ENCODE measurements at regions not wholly inside any gene's neighbourhood (a gene's known extent, or its start where the extent isn't known, plus 50 kb on each side); places are given as distances from the start of the nearest gene placed in this dataset.
"Not testable (repeated sequence)": the region's sequence is repeated elsewhere in the genome, so short reads cannot be mapped to it uniquely, and the experiment has no call there.

DNA sequence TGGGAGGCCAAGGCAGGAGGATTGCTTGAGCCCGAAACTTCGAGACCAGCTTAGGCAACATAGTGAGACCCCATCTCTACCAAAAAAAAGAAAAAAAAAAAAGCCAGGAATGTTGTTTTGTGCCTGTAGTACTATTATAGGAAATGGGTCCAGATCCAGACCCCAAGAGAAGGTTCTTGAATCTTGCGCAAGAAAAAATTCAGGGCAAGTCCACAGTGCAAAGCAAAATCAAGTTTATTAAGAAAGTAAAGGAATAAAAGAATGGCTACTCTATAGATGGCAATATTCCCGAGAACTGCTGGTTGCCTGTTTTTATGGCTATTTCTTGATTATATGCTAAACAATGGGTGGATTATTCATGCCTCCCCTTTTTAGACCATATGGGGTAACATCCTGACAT lies 51.2 kb upstream of the RDX start:
- DNase-seq: no peak

DNA sequence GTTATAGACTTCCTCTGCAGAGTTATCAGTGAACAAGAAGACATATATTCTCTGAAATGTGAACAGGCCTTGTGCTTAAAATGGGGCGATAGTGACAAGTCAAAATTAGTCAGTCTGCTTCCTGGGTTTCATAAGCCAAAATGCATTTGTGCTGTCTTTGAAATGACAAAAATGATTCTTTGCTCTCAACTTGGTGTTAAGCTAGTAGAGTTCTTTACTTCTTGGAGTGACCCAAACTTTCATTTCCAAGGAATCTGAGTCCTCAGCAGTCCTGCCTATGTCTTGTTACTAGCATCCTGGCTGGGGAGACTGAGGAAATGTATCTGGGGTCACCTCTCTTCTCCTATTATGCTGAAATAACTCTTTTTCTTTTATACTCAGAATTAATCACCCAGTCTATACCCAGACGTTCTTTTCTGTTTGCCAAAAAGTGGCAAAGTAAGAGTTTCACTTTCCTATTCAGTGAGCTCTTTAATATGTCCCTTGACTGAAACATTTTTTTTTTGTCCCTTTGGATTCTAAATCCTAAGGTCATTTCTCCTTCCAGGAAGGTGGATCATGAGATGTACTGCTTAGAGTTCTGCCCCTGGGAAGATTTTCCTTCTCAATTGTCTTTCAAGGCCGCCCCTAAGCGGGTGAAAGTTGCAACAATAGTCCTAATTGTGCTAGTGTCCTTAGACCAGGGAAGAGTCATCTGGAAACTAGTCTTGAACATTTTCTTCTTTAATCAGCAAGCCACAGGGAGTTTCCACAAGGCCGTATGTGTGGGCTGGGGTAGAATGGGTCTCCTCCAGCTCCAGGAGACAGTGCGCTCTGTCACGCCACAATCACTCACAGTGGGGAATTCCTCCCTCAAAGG lies 53.0 kb upstream of the RDX start:
- DNase-seq: peak in 2 of 14 donors; percentile 5 to 8

GRCh38 chr11:110349997-110350383 lies 53.6 kb upstream of the RDX start:
- DNase-seq: not testable (repeated sequence)

- peak in 3 of 14 donors; percentile 10 to 12 (median 11) for DNase-seq
Observed at GRCh38 chr11:110355011-110355744, 58.8 kb upstream of the RDX start.

- peak in 1 of 14 donors; percentile 36 for DNase-seq
Observed at GRCh38 chr11:110356762-110357671, 60.6 kb upstream of the RDX start.

DNA sequence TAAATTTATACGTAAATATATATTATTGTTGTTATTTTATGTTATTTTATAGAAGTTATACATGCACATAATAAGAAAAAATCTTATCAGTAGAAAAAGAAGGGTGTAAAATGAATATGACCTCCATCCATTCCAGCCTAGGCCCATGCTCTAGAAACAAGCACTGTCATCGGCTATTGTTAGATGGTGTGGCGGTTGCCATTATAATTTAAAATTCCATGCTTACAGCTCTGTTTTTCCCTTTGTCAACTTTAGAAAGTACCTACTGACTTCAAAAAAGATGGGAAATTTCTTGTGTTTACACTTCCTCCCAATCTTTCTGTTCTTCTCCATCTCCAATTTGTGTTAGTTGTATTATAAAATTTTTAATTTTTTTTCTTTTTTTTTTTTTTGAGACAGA lies 61.9 kb upstream of the RDX start:
- no peak for DNase-seq

GRCh38 chr11:110360781-110361408 lies 64.5 kb upstream of the RDX start:
- not testable (repeated sequence) for DNase-seq

GRCh38 chr11:110362971-110363509 lies 66.6 kb upstream of the RDX start:
- peak in 2 of 14 donors; percentile 13 to 45 for DNase-seq

- DNase-seq: peak in 3 of 14 donors; percentile 11 to 39 (median 15)
Observed at GRCh38 chr11:110366291-110366690, 63.5 kb upstream of the FDX1 start.

DNA sequence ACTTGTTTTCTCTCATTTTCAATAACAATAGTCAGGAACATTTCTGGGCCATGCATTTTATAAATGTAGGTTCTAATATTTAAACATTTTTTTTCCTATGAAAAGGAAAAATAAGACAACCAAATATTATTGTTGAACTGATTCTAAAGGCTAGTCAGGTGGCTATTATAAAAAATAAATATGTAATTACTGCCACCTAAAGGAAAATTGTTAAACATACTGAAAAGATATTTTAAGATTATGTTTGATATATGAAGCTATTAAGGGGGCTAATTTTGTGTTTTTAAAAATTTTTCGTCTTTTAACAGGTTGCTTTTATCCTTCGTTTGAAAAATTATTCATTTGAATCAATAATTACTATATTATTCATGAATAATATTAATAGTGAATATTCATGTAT lies 62.2 kb upstream of the FDX1 start:
- no peak for DNase-seq

- DNase-seq: no peak
Observed at GRCh38 chr11:110371084-110371483, 58.7 kb upstream of the FDX1 start.

DNA sequence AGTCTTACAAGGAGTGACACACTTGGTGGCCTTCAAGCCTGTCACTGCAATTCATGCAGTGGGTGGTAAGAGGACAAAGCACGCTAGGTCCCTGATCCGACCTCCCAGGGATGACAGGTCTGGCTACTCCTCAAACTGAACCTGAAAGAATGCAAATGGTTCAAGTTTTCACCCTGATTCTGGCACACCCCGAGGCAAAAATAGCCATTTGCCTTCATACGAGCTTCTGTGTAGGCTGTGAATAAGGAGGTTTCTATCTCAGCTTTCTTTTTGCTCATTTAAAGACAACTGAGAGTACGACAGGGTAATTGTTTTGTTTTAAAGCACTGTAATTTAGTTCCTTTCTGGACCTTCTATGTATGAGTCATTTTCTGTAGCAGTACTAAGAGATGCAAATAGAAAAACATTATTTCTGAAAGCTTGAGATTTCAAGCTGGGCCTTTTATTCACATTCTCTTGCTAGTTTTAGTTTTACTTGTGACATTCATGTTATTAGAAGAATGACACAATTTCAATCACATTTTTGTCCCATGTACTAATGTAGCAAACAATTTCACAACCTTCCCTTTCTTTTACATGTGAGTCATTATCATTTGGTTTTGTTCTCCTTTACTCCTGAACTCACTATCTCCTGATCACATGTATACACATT lies 56.6 kb upstream of the FDX1 start:
- no peak for DNase-seq

GRCh38 chr11:110374921-110375320 lies 54.8 kb upstream of the FDX1 start:
- no peak for DNase-seq

DNA sequence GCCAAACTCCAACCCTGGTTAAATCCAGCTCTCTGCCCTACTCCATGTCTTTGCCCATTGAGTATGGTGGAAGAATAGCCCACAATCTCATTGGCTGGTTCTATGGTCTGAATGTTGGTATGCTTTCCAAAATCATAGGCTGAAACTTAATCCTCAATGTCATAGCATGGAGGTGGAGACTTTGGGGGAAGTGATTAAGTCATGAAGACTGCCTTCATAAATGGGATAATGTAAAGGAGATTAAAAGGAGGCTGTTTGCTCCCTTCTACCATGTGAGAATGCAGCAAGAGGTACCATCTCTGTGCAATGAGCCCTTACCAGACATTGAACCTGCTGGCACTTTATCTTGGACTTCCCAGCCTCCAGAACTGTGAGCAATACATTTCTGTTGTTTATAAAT lies 54.4 kb upstream of the FDX1 start:
- DNase-seq: no peak

GRCh38 chr11:110376021-110376420 lies 53.7 kb upstream of the FDX1 start:
- no peak for DNase-seq

DNA sequence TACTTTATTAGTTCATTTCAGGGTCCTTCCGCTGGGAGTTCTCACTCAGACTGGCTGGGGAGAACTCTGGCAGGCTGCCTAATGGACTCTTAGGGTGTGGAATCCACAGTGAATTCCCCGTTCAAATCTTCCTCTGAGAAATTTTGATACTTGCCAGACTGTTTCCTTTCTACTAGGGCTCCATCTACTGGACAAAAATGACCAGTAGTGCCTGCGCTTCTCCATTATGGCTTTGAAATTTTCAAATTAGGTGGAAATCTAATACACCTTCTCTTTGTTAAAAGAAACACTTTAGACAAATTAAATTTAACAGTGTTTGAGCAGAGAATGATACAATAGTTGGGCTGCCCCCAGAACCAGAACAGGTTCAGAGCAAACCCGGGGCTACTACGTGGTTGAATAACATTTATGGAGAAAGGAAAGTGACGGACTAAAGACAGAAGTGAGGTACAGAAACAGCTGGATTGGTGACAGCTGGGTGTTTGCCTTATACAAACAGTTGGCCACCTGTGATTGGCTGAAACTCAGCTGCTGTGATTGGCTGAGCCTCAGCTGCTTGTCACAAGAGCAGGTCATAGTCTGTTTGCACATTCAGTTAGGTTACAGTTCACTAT lies 52.9 kb upstream of the FDX1 start:
- DNase-seq: peak in 9 of 14 donors; percentile 4 to 60 (median 28)

DNA sequence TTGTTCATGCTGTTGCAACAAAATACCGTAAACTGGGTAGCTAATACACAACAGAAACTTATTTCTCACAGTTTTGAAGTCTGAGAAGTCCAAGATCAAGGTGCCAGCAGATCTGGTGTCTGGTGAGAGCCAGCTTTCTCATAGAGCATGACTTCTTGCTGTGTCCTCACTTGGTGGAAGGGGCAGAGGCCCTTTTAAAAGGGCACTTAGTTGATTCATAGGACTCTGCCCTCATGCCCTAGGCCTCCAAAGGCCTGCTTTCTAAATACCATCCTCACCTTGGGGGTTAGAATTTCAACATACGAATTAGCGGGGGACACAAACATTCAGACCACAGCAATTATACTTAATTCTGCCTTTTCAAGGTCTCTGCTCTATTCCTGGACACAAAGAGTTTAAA lies 52.3 kb upstream of the FDX1 start:
- no peak for DNase-seq

- DNase-seq: no peak
Observed at GRCh38 chr11:110379261-110379660, 50.5 kb upstream of the FDX1 start.

- no peak for DNase-seq
Observed at GRCh38 chr11:110379936-110380335, 49.8 kb upstream of the FDX1 start.
